Fibroblast of skin of right quadriceps (primary cell): ENCODE measurements at regions not wholly inside any gene's neighbourhood (a gene's known extent, or its start where the extent isn't known, plus 50 kb on each side); places are given as distances from the start of the nearest gene placed in this dataset.
"Not testable (repeated sequence)": the region's sequence is repeated elsewhere in the genome, so short reads cannot be mapped to it uniquely, and the experiment has no call there.

Experiments used
- DNase-seq: peaks from one replicate; pipeline ENCODE4 v3.0.0-alpha.2; 2013

GRCh38 chr3:106421426-106421825 lies 552.6 kb upstream of the CBLB start:
- no peak for DNase-seq

- peak; percentile 83 for DNase-seq
These were observed 553.1 kb upstream of the CBLB start for GRCh38 chr3:106421909-106422308.

- peak; percentile 28 for DNase-seq
These were observed 554.8 kb upstream of the CBLB start for GRCh38 chr3:106423321-106424225.

- peak; percentile 87 for DNase-seq
These were observed 556.2 kb upstream of the CBLB start for GRCh38 chr3:106425026-106425425.

- DNase-seq: no peak
These were observed 557.1 kb upstream of the CBLB start for GRCh38 chr3:106425916-106426315.

- peak; percentile 99 for DNase-seq
These were observed 559.8 kb upstream of the CBLB start for GRCh38 chr3:106428565-106428994.

- no peak for DNase-seq
These were observed 562.9 kb upstream of the CBLB start for GRCh38 chr3:106431721-106432120.

- DNase-seq: no peak
These were observed 567.2 kb upstream of the CBLB start for GRCh38 chr3:106435899-106436453.

GRCh38 chr3:106438887-106439286 lies 570.1 kb upstream of the CBLB start:
- no peak for DNase-seq

- no peak for DNase-seq
These were observed 571.9 kb upstream of the CBLB start for GRCh38 chr3:106440672-106441071.

GRCh38 chr3:106446271-106446670 lies 577.5 kb upstream of the CBLB start:
- DNase-seq: no peak

- peak; percentile 18 for DNase-seq
These were observed 579.0 kb upstream of the CBLB start for GRCh38 chr3:106447723-106448301.

GRCh38 chr3:106448372-106448966 lies 579.7 kb upstream of the CBLB start:
- DNase-seq: not testable (repeated sequence)

- no peak for DNase-seq
These were observed 583.3 kb upstream of the CBLB start for GRCh38 chr3:106452096-106452495.

- no peak for DNase-seq
These were observed 585.7 kb upstream of the CBLB start for GRCh38 chr3:106454497-106454896.

GRCh38 chr3:106457281-106458180 lies 588.7 kb upstream of the CBLB start:
- DNase-seq: peak; percentile 91

- no peak for DNase-seq
These were observed 590.1 kb upstream of the CBLB start for GRCh38 chr3:106458952-106459351.

- DNase-seq: no peak
These were observed 598.1 kb upstream of the CBLB start for GRCh38 chr3:106466881-106467280.

- no peak for DNase-seq
These were observed 605.0 kb upstream of the CBLB start for GRCh38 chr3:106473576-106474475.

- peak; percentile 23 for DNase-seq
These were observed 613.6 kb upstream of the CBLB start for GRCh38 chr3:106482451-106482850.

- no peak for DNase-seq
These were observed 616.4 kb upstream of the CBLB start for GRCh38 chr3:106485217-106485616.
